Adipocyte (in vitro differentiated cells): ENCODE measurements at regions not wholly inside any gene's neighbourhood (a gene's known extent, or its start where the extent isn't known, plus 50 kb on each side); places are given as distances from the start of the nearest gene placed in this dataset.

Source experiments
- DNase-seq: peaks from one replicate; pipeline ENCODE4 v3.0.0-alpha.2; 2015; ENCODE audit warnings: low read depth
- H3K27me3 ChIP-seq: replicated peaks from 2 replicates; pipeline ENCODE4 v1.7.0; 2013; ENCODE audit warnings: mild to moderate bottlenecking, low read length, moderate library complexity; ENCODE audit not compliant: control insufficient read depth, insufficient read depth
- H3K36me3 ChIP-seq: 2 replicates; pipeline ENCODE4 v1.7.0; 2013; ENCODE audit warnings: low read length, mild to moderate bottlenecking, moderate library complexity; ENCODE audit not compliant: control insufficient read depth, insufficient read depth, severe bottlenecking
- H3K4me1 ChIP-seq: 2 replicates; pipeline ENCODE4 v1.7.0; 2013; ENCODE audit warnings: mild to moderate bottlenecking, low read length, moderate library complexity; ENCODE audit not compliant: control insufficient read depth, insufficient read depth
- H3K4me3 ChIP-seq: 2 replicates; pipeline ENCODE4 v1.7.0; 2013; ENCODE audit warnings: mild to moderate bottlenecking, low read length, moderate library complexity
- H3K9ac ChIP-seq: 2 replicates; pipeline ENCODE4 v1.7.0; 2013; ENCODE audit warnings: mild to moderate bottlenecking, low read length, moderate library complexity
- H3K9me3 ChIP-seq: 2 replicates; pipeline ENCODE4 v1.7.0; 2013; ENCODE audit warnings: mild to moderate bottlenecking, low read length, moderate library complexity; ENCODE audit not compliant: control insufficient read depth

DNA sequence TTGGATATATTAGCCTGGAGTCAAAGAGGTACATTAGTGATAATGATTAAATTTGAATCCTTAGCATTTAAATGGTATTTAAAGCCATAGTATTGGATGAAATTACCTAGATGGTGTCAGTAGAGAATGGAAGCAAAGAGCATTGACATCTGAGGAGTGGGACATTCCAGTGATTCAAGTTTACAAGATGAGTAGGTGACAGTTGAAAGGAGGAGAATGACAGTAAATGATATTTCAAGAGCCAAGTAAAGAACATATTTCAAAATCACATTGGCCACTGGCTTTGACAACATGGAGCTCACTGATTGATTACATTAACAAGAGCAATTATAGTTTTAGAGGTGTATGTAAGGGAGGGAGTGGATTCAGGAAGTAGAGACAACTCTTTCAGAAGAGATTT, 93.9 kb upstream of the MEF2C start:
- H3K9ac ChIP-seq = no peak overlapping the region

DNA sequence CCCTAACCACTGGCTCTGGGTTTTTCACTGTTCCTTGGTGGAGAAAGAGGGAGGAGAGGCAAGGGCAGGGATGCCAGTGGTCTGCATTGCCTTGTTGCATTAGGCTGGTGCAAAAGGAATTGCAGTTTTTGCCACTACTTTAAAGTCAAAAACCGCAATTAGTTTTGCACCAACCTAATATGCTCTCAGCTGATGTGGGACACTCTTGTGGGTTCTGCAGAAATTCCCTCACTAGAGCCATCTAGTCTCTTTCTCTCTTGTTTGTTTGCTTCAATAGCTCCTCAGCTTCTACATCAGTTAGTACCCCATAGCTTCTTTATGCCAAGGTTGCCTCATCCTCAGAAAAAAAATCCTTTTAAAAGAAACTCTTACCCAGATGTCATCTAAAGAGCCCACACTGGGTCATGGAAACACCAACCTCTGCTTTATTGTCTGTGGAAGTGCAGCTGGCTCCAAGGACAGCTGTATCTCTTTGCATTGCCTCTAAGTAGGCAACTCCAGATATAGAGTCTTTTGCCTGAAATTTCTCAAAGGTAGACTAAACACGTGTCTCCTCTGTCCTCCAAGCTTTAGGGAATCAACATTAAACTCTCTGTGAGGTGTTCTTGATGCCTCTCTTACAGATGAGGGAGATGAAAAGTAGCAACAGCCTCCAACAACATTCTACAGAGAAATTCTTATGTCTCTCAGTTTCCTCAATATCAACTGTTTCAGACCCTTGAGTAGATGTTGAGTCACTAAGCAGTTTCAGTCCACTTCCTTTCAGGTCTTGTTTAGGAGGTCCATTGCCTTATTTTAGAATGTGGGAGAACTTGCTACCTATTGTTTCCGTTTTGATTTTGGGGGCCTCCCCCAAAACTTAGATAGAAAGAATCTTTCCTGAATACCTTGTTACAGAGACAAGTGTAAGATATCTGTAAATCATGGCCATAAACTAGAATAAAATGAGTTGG, 84.9 kb upstream of the MEF2C start:
- no peak for DNase-seq
- H3K4me3 ChIP-seq = no peak overlapping the region
- H3K36me3 ChIP-seq = no peaks in the 10 kb centered on the region
- H3K9me3 ChIP-seq = no peaks in the 10 kb centered on the region
- no peak overlapping the region for H3K9ac ChIP-seq
- H3K4me1 ChIP-seq = no peaks in the 10 kb centered on the region
- peaks cover 4% of the 10 kb centered on the region for H3K27me3 ChIP-seq

More for the DNA sequence above, 93.9 kb upstream of the MEF2C start:
- no peak for DNase-seq
- H3K36me3 ChIP-seq = no peaks in the 10 kb centered on the region
- no peaks in the 10 kb centered on the region for H3K9me3 ChIP-seq
- H3K4me1 ChIP-seq = peaks cover 8% of the 10 kb centered on the region
- H3K27me3 ChIP-seq = no peaks in the 10 kb centered on the region
- H3K4me3 ChIP-seq = no peak overlapping the region

DNA sequence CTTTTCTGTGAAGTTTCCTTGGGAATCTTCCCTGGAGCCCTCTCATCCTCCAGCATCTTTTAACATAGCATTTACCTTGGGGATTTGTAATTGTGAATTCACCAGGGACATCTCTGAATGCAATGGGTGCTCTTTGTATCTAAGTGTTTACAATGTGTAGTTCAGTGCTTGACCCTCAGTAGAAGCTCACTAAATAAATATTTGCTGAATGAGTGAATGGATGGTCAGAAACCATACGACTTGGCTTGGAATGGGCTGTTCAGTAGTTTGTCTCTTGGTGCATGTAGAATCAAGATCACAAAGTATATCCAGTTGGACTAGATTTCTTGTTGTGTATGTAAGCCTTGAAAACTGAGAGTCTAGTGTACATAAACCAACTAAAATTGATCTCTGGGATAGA, 81.8 kb upstream of the MEF2C start:
- no peaks in the 10 kb centered on the region for H3K9me3 ChIP-seq
- no peak overlapping the region for H3K4me3 ChIP-seq
- no peak for DNase-seq
- H3K4me1 ChIP-seq = no peaks in the 10 kb centered on the region
- peaks cover 4% of the 10 kb centered on the region for H3K27me3 ChIP-seq
- no peaks in the 10 kb centered on the region for H3K36me3 ChIP-seq
- H3K9ac ChIP-seq = no peak overlapping the region

DNA sequence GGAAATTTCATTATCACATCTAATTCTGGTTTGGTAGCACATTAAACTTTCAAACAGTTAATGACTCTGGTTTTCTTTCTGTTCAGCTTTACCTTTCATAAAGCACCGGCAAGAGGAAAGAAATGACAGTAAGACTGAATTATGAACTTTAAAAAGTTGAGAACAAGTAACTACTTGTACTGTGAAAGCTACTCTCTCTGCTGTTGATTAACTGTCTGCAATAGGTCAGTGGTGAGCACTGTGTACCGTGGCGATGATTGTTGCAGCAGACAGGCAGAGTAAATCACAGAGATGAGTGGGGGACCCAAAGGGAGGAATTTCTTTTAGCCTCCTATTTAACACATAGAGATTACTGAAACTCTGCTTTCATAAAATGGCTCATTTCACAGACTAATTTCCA, 74.0 kb upstream of the MEF2C start:
- DNase-seq = no peak
- no peak overlapping the region for H3K4me3 ChIP-seq
- H3K36me3 ChIP-seq = no peaks in the 10 kb centered on the region

DNA sequence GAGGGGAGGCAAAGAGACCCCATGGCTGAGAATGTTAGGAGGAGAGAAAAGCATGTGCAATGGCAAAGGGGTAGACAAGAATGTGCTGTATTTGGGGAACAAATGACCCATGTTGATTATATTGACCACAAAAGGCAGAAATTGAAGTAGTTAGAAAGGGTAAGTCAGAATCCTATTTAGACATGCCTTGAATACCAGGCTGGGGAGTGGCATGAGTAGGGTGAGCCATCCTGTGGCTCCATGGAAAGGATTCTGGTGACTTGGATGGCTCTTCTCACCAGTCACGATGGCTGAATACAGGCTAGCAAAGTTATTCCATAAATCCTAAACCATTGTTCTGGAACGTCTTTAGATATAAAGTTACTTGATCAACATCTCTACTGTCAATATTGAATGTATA, 73.4 kb upstream of the MEF2C start:
- Histone ChIP-seq H3K4me1 (peaks cover 5% of the 10 kb centered on the region), H3K4me3 (no peak overlapping the region), H3K9ac (no peak overlapping the region), H3K9me3 (no peaks in the 10 kb centered on the region), H3K36me3 (no peaks in the 10 kb centered on the region), H3K27me3 (no peaks in the 10 kb centered on the region)
- peak; percentile 8 for DNase-seq

More for the DNA sequence above, 74.0 kb upstream of the MEF2C start:
- Histone ChIP-seq H3K27me3 (no peaks in the 10 kb centered on the region), H3K4me1 (peaks cover 5% of the 10 kb centered on the region), H3K9me3 (no peaks in the 10 kb centered on the region), H3K9ac (no peak overlapping the region)

DNA sequence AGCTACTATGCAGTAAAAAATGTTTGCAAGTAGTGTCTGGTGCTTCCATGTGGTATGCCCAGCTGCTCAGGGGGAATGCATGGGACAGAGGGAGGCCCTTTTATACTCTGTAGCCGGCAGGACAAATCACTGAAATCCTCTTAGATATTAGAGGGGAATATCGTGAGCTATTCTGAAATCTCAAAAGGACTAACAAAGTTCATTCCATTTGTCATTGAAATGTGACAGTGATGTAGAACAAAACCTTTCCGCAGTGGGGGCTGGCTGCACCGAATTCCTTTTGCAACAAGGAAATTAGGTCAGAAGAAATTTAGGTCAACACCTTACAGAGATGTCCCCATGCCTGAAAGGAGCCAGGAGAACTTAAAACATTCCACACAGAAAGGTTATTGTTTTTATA, 72.4 kb upstream of the MEF2C start:
- no peaks in the 10 kb centered on the region for H3K27me3 ChIP-seq
- peaks cover 5% of the 10 kb centered on the region for H3K4me1 ChIP-seq
- no peaks in the 10 kb centered on the region for H3K36me3 ChIP-seq
- no peak overlapping the region for H3K4me3 ChIP-seq
- H3K9ac ChIP-seq = no peak overlapping the region
- H3K9me3 ChIP-seq = no peaks in the 10 kb centered on the region
- no peak for DNase-seq

DNA sequence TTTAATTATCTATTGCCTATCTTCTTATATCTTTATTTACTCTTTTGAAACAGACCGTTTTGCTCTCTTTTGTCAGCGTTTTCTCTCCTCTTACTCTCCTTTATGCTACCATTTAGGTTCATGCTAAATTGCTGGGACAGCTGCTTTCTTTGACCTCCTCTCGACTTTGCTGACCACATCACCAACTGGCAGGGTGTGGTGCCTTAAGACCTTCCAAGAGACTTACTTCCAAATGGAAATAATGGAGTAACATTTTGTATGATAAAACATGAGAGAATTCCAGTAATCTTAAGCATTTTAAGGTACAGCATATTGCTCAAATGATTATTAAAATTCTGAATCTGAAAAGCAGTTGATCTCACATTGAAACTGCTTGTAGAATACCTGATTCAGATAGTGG, 71.5 kb upstream of the MEF2C start:
- H3K36me3 ChIP-seq = no peaks in the 10 kb centered on the region
- no peaks in the 10 kb centered on the region for H3K27me3 ChIP-seq
- no peak for DNase-seq

DNA sequence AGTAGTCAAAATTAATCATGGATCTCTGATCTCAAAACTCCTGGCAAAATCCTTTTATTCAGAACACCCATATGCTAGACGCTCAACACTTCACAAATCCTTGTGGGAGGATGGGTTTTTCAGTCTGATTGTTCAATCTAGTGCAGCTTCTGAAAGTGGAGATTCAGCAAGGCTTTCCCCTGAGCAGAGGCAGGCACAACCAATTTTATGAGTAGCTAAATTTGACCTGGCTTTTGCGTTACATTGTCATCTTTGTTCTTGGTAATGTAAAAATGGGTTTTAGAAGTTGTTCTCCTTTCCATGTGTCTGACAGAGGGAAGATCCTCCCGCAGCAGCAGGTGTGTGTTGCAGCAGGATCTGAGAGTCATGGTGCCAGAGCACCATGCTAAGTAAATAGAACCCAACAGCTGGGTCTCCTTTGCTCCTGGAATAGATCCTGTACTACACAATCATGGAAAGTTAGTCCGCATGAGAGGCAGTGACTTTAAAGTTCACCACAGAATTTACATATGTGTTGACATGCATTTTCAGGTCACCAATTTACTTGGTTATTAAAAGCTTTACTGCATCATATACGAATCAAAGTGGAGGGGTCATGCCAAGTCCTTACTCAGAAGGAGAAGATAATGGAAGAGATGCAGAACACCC, 70.1 kb upstream of the MEF2C start:
- no peak overlapping the region for H3K4me3 ChIP-seq
- no peaks in the 10 kb centered on the region for H3K36me3 ChIP-seq
- no peaks in the 10 kb centered on the region for H3K9me3 ChIP-seq
- no peaks in the 10 kb centered on the region for H3K27me3 ChIP-seq
- no peak for DNase-seq
- no peak overlapping the region for H3K9ac ChIP-seq
- H3K4me1 ChIP-seq = peaks cover 5% of the 10 kb centered on the region

More for the DNA sequence above, 71.5 kb upstream of the MEF2C start:
- no peak overlapping the region for H3K4me3 ChIP-seq
- H3K4me1 ChIP-seq = peaks cover 5% of the 10 kb centered on the region
- H3K9ac ChIP-seq = no peak overlapping the region
- no peaks in the 10 kb centered on the region for H3K9me3 ChIP-seq

DNA sequence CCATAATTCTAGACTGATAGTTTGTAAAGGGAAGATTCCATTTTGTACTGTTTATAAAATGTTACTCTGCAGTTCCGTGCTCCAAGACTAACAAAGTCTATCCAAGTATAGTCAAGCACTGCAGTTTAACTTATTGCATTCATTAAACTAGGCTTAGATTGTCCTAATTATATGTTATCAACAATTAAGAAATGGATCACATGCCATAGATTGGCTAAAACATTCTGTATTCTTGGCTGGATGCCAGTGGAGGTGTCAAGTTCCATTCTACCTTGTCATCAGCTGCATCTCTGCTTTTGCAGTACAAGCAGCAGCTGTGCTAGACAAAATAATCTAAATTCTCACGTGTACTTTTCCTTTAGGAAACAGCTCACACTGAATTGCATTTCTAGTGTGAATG, 69.4 kb upstream of the MEF2C start:
- peak; percentile 4 for DNase-seq

DNA sequence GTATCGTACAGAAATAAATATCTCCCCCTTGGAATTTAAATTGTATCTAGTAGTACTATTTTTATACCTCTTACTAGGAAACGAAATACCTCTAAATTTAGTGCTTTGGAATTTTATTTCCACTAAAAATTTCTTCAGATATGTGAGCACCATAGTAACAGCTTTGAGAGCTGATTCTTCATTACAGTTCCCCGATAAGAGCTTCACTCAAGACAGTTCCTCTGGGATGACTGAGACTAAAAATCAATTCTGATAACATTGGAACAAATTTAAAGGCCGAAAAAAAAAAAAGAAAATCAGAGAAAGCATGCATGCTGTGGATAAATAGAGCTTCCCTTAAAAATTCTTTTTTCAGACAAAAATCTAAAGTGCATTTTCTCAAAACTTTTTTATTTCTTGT, 68.5 kb upstream of the MEF2C start:
- H3K4me1 ChIP-seq = peaks cover 5% of the 10 kb centered on the region
- no peak overlapping the region for H3K9ac ChIP-seq
- DNase-seq = no peak

More for the DNA sequence above, 69.4 kb upstream of the MEF2C start:
- peaks cover 5% of the 10 kb centered on the region for H3K4me1 ChIP-seq
- H3K9ac ChIP-seq = no peak overlapping the region
- H3K36me3 ChIP-seq = no peaks in the 10 kb centered on the region
- H3K4me3 ChIP-seq = no peak overlapping the region
- H3K9me3 ChIP-seq = no peaks in the 10 kb centered on the region
- H3K27me3 ChIP-seq = no peaks in the 10 kb centered on the region

DNA sequence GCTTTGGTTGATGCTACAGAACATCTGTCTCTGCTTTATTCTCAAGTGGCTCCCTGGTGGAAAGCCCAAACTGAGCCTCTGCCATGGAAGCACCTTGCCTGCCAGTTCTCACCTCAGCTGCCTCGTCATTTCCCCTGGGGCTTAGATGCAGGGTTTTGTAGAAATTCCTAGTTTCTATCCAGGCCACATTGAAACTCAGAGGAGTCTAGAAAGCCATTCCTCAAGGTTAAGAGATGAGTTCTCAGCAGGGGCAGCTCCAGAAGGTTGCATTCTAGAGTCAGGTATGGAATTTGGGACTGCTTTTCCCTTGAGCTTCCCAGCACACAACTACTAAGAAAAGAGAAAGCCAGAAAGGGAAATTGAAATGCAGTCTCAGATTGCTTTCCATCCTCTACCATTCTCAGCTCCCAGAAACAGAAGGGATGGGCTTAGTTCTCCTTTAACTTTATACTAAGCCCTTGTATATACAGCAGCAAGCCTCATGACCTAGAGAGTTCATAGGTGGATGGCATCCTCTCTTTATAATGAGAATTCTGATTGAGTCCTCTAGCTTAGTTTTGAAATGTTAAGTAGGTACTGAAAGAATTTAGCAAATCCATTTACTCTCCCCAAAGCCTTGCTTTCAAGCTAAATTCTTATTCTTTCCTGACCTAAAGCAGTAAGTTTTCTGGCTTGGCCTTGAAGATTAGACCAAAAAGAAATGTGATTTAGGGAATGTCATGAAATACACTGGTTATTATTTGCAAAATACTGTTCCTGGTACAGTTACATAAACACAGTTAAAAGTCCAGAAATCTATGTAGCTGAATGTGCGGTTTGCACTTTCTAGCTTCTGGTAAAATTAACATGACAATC, 66.0 kb upstream of the MEF2C start:
- no peak overlapping the region for H3K4me3 ChIP-seq
- no peak for DNase-seq
- H3K9ac ChIP-seq = no peak overlapping the region

More for the DNA sequence above, 68.5 kb upstream of the MEF2C start:
- Histone ChIP-seq H3K27me3 (no peaks in the 10 kb centered on the region), H3K9me3 (no peaks in the 10 kb centered on the region), H3K4me3 (no peak overlapping the region), H3K36me3 (no peaks in the 10 kb centered on the region)

More for the DNA sequence above, 66.0 kb upstream of the MEF2C start:
- no peaks in the 10 kb centered on the region for H3K36me3 ChIP-seq
- no peaks in the 10 kb centered on the region for H3K4me1 ChIP-seq
- no peaks in the 10 kb centered on the region for H3K9me3 ChIP-seq
- H3K27me3 ChIP-seq = no peaks in the 10 kb centered on the region
